Endothelial cell (in vitro differentiated cells): ENCODE measurements at regions not wholly inside any gene's neighbourhood (a gene's known extent, or its start where the extent isn't known, plus 50 kb on each side); places are given as distances from the start of the nearest gene placed in this dataset.

Experiments
- DNase-seq: peaks from one replicate; pipeline ENCODE4 v3.0.0; 2021; ENCODE audit warnings: low spot score
- H3K27ac Mint-ChIP-seq: one replicate; pipeline ENCODE4 v1.8.0; 2021; ENCODE audit warnings: mixed read lengths, inconsistent platforms; ENCODE audit not compliant: unreplicated experiment
- H3K27me3 Mint-ChIP-seq: one replicate; pipeline ENCODE4 v1.8.0; 2021; ENCODE audit warnings: mild to moderate bottlenecking, moderate library complexity, mixed read lengths, inconsistent platforms; ENCODE audit not compliant: unreplicated experiment
- H3K36me3 Mint-ChIP-seq: one replicate; pipeline ENCODE4 v1.8.0; 2021; ENCODE audit warnings: mild to moderate bottlenecking, low read depth, mixed read lengths, inconsistent platforms; ENCODE audit not compliant: unreplicated experiment
- H3K4me1 Mint-ChIP-seq: one replicate; pipeline ENCODE4 v1.8.0; 2021; ENCODE audit warnings: mild to moderate bottlenecking, mixed read lengths, inconsistent platforms; ENCODE audit not compliant: unreplicated experiment
- H3K4me3 Mint-ChIP-seq: one replicate; pipeline ENCODE4 v1.8.0; 2021; ENCODE audit warnings: mild to moderate bottlenecking, mixed read lengths, inconsistent platforms; ENCODE audit not compliant: unreplicated experiment
- H3K9me3 Mint-ChIP-seq: one replicate; pipeline ENCODE4 v1.8.0; 2021; ENCODE audit warnings: mixed read lengths, inconsistent platforms; ENCODE audit not compliant: unreplicated experiment
- CTCF ChIP-seq: fragments of 200-600 bp; sonication (generic); IDR thresholded peaks from one replicate; pipeline ENCODE4 v1.5.0; 2021; ENCODE audit warnings: antibody characterized with exemption; ENCODE audit not compliant: unreplicated experiment

DNA sequence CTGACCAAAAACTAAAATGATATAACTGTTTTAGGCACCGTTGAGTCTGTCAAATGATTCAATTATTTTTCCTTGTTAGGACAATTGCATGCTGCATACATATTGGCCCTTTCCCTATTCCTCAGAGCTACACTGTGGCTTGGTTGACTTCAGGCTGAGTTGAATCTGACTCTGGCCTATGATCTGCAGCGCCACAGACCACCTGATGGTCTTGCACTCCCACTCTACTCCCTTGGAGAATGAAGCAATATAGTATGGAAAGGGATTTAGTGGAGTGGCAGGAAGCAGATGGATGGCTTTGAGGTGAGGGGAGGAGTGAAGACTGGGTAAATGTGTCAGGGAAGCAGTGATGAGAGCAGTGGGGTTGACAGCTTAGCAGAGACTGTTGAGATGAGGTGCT lies 579.0 kb upstream of the STXBP6 start:
- Mint-ChIP-seq H3K9me3 (no peaks in the 10 kb centered on the region), H3K4me1 (no peaks in the 10 kb centered on the region), H3K4me3 (no peak overlapping the region), H3K27me3 (peaks cover 1% of the 10 kb centered on the region), H3K27ac (no peak overlapping the region), H3K36me3 (no peaks in the 10 kb centered on the region)
- no peak for DNase-seq
- no peak for TF ChIP-seq CTCF

- Mint-ChIP-seq H3K4me3 (no peak overlapping the region), H3K9me3 (no peaks in the 10 kb centered on the region), H3K4me1 (no peaks in the 10 kb centered on the region), H3K36me3 (no peaks in the 10 kb centered on the region), H3K27me3 (peaks cover 1% of the 10 kb centered on the region), H3K27ac (no peak overlapping the region)
- DNase-seq: no peak
- TF ChIP-seq CTCF: no peak
Measured at GRCh38 chr14:25628390-25628789, 578.4 kb upstream of the STXBP6 start.

DNA sequence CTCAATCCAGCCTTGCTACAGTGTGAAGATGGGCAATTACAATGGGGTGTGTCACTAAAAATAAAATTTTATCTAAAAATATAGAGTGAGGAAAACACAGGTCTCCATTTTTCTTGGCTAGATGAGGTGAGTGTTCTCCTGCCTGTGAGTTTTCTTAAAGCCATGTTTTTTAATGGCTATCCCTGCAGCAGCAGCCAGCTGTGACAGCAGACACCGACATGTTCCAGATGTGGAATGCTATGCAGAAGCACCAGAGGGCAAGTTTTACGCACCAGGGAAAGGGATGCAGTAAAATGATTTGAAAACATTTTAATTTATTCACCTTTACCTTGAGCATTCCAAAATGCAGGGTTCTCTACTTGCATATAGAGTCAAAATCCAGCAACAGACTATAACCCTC lies 577.0 kb upstream of the STXBP6 start:
- no peak overlapping the region for H3K27ac Mint-ChIP-seq
- no peaks in the 10 kb centered on the region for H3K36me3 Mint-ChIP-seq
- no peaks in the 10 kb centered on the region for H3K4me1 Mint-ChIP-seq
- H3K27me3 Mint-ChIP-seq: peaks cover 1% of the 10 kb centered on the region
- DNase-seq: no peak
- no peak for TF ChIP-seq CTCF
- H3K4me3 Mint-ChIP-seq: no peak overlapping the region
- no peaks in the 10 kb centered on the region for H3K9me3 Mint-ChIP-seq

DNA sequence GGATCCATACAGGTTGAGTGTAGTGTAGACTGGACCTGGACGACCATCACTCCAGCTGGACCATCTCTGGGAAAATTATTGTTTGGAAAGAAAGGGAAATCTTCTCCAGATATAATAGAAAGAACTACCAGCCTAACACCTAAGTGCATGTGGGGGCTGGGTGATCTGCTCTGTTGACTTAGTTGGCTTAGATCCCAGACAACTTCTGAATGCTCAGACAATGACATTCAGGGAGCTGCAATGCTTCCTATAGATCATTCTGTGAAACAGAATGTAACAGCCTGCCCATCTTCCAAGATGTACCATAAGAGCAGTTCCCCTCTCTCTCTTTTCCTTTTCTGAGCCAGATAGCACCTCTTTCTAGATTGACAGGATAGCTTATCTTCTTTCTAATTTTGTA lies 572.8 kb upstream of the STXBP6 start:
- DNase-seq: no peak
- Mint-ChIP-seq H3K4me3 (no peak overlapping the region), H3K27me3 (no peaks in the 10 kb centered on the region), H3K9me3 (no peaks in the 10 kb centered on the region), H3K36me3 (no peaks in the 10 kb centered on the region), H3K27ac (no peak overlapping the region), H3K4me1 (no peaks in the 10 kb centered on the region)
- no peak for TF ChIP-seq CTCF

- Mint-ChIP-seq H3K4me3 (no peak overlapping the region), H3K36me3 (no peaks in the 10 kb centered on the region), H3K4me1 (no peaks in the 10 kb centered on the region), H3K9me3 (no peaks in the 10 kb centered on the region), H3K27me3 (no peaks in the 10 kb centered on the region), H3K27ac (no peak overlapping the region)
- no peak for TF ChIP-seq CTCF
- DNase-seq: no peak
Measured at GRCh38 chr14:25620515-25620914, 570.6 kb upstream of the STXBP6 start.
